NCI-H1092 treated with DMSO at 0.1 percent for 48 hours (cell line): ENCODE measurements at regions not wholly inside any gene's neighbourhood (a gene's known extent, or its start where the extent isn't known, plus 50 kb on each side); places are given as distances from the start of the nearest gene placed in this dataset.
"Not testable (repeated sequence)": the region's sequence is repeated elsewhere in the genome, so short reads cannot be mapped to it uniquely, and the experiment has no call there.

Source experiments
- DNase-seq: peaks from one replicate; lab custom pipeline; 2025; lab: John Stamatoyannopoulos, UW

DNA sequence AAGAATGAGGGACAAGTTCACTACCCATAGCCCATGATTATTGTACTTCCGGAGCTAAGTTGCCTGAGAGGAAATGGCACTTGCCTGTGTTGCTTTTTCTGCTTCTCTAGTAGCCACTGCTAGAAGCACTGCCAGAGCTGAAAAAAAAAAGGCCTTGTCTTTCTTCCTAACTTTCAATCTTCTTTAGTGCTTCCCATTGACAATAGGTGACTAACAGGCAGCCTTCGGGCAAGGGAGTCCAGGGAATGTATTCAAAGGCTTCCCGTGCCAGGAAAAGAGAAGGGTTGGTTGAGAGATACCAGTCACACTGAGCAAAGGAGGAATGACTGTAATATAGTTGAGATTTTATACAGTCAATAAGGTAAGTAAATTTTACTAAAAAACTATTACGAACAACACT is 242.0 kb downstream of the CALCRL start:
- DNase-seq: no peak

DNA sequence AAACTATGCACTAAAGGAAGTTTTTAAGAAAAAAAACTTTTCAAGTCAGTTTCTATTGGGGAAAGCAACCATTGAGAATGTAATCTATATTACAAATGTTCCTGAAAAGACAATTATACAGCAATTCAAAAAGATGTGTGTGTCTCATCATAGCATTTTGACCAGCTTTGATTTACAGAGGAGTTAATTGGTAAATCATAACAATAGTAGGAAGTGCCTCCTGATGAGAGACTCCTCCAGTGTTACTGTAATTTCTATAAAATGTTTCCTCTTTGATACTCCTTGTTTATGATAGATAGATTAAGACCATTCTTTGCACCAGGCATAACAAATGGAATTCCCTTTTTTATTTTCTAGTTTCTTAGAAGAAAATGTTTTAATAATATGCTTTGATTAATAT is 249.9 kb downstream of the CALCRL start:
- DNase-seq: no peak

DNA sequence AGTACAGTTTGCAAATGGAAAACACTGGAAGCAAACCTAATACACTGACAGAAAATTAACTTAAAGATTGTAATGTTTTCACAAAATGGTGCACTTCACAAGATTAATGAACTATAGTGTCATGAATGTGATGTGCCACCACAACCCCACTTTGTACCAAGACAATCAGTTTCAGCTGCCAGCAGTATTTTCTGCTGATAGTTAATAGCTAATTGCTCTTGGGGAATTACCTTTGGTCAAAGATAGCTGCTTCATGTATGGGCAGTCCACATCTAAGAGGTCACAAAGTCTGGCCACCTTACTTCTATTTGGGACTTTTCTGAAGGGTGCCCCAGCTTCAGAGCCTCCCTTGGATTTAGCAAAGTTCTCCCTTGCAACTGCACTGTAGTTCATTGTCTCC is 254.0 kb downstream of the CALCRL start:
- DNase-seq: no peak

DNA sequence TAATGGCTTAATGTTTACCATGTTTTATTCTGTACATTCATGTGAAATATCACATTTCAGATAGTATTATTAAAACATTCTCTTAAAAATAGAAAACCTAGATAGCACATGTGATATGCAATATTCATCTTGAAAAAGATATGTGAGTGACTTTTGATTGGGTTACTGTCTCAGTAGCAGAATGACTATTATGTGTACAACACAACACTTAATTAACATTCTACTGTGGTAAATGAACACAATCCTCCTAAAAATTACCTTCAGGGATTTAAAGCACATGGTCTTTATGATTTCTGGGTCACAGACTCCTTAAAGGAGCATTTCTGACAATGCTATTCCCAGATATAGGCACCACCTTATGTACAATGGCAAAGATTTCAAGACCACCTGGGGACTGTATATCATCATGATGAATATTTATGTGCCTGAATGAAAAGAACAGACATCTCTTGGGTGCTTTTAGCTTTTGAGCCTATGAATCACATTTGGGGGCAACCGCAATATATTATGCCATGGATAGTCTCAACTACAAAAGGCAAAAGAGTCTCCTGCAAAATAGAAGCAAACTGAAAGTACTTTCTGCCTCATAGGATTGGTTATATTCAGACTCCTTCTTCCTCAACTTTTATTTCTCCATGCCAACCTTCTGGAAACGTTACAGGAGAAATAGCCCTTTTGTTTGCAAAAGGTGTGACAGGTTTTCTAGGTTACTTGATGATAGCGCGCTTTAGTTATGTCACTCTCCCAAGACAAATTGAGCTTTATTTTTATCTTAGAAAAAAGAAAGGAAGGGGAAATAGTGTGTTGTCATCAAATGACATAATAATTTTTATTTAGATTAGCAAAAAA is 259.0 kb downstream of the CALCRL start:
- DNase-seq: no peak

DNA sequence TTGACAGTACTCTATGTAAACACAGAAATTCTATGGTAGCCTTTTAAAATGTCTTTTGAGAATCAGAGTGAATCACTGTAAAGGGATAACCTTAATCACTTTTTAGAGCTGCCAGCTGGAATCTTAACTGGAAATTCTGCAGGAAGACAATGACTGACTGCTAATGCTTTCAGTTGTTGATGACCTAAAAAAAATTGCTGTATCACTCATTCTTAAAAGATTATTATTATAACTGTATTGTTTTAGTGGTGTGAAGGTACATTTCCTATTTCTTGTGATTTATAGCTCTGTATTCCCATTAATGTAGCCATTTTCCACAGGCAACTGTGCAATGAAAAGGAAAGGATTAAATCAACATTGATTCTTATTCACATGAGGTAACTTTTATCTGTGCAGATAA is 260.5 kb downstream of the CALCRL start:
- peak; percentile 30 for DNase-seq

DNA sequence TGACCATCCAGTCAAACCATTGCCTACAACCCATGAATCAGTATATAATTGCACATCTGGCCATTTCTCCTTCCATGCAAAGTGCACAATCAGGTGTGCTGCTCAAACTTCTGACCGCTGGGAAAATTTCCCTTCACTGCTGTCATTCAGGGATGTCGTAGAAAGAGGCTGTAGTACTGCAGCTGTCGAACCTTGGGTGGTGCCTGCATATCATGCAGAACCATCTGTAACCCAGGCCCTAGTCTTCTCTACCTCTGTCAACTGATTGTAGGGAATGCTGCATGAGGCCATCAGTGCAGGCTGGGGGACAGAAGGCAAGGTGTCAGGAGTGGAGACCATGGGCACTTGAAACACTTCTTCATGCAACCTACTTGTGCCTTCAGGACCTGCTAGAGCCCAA is 267.5 kb downstream of the CALCRL start:
- no peak for DNase-seq

DNA sequence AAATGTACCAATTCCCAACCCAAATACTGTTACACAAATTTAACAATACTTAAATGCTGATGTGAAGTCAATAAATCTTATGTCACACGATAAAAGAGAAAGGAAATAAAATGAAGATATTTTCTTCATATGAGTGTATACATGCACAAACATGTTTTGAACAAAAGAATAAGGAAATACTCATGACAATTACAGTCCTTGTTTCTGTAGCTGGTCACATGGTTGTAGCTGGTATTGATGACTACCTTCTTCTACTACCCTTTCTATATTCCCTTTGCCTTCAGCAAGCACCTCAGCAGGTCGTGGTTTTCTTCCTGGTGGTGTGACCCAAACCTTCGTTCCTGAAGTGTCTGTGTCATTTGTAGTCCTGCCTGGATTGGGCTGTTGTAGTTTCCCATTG is 269.2 kb downstream of the CALCRL start:
- not testable (repeated sequence) for DNase-seq

DNA sequence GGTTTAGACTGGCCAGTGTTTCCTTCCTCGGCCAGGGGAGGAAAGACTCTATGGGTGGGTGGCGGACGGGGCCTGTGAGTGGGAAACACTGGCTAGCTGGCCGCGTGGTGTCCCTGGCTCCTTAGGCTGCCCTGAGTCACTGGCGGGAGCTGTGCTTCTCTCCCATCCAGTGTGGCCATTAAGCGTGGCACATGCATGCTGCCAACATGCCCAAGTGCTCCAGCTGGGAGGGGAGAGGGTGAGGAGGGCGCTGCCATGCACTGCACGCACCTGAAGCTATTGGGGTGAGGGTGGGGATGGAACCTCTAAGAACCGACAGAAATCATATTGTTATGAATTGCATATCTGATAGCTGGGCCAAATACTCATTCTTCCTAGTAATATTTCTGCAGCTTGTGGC is 270.8 kb downstream of the CALCRL start:
- DNase-seq: no peak

DNA sequence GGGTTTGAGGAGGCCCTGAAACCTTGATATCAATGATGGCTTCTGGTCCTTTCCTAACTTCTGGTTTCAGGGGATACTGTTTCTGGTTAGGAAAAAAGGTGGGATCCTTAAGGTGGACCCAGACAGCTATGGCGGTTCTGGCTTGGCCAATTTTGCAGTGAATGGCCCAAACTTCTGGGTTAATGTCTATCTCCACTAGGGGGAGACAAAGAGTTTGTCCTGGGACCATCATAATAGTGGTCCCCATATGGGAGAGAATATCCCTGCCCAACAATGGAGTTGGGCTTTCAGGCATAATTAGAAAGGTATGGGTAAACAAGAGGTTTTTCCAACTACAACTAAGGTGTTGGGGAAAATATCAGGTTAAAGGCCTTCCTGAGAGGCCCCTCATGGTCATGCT is 273.5 kb downstream of the CALCRL start:
- DNase-seq: no peak

DNA sequence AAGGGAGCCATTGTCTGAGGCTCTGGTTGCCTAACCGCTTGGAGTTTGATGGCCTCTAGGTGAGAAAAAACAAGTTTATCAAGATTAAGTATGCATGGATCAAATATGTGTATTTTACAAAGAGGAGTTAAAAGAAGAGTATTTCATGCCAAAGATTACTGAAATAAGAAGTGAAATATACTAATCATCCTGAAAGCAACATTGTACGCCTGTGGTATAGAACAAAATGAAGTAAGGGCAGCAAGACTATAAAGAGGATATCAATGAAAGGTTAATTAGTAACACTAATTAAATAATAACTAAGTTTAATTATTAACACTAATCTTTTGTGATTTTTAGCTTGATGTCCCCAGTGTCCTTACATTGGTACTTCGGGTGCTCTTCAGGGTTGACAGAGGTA is 276.7 kb downstream of the CALCRL start:
- no peak for DNase-seq

DNA sequence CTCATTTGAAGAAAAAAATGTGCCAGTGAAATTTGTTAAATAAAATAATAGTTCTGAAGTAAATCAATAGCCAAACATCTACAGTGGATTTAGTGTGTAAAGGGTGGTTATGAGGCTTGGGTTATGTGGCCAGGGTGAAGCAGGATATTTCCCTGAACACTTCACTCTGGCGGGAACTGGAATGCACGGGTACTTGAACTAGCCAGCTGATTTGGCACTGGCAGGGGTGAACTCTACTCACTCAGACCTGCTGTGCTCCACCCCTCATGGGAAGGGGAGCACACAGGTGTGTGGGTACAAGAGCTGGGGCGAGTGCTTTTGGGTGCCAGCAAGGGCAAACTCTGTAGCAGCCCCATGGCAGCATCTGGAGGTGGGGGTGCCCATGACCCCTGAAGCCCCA is 278.2 kb downstream of the CALCRL start:
- DNase-seq: peak; percentile 15

DNA sequence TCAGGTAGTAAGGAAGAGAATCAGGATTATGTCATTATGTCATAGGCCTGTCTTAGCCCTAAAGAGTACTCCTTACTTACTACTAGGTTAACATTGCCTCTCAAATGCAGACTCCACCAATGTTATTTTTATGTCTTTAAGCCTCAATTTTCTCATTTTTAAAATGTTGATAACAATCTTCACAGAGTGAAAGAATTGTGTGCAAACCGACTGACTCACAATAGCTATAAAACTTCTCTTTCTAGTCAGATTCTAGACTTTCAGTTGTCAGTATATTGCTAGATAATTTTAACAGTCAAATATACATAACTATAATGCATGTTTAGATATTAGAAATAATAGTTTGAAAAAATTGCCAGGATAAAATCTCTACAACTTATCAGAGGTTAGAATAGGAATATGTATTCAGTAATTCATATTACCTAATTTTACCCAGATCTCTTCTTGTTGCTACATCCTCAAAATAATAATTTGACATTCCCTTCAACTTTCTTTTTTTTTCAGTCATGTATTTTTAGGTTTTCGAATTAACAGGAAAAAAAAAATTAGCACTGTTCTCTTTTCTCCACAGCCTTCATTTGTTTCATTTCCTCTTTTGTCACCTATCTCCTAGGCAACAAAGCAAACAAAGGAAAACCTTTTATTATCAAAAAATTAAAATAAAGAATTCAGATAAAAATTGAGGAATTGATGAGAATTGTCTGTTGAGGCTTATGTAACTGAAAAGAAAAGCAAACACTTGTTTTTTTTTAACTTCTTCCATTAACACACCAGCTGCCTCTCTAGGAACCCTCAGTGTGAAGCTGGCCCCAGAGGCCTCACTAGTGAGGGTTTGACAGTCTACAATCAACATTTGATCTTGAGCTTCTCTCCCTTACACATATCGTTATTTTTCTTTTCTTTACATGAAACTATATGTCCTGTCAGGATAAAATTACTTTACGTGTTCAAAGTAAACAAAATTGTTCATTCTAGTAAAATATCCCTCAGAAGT is 279.0 kb downstream of the CALCRL start:
- no peak for DNase-seq

DNA sequence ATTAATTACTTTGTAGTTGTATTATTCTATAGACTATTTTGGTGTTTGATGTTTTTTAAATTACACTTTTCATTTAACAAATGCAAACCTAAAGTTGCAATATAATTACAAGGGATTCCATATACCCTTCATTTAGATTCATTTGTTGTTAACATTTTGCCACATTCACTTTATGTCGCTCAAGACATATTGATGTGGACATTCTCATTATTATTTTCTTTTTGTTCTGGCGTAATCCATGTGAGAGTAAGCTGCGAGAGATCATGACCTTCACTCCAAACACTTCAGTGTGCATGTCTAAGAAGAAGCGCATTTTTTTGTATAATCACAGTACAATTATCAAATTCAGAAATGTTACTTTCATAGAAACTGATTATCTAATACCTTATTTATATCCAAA is 280.6 kb downstream of the CALCRL start:
- no peak for DNase-seq

DNA sequence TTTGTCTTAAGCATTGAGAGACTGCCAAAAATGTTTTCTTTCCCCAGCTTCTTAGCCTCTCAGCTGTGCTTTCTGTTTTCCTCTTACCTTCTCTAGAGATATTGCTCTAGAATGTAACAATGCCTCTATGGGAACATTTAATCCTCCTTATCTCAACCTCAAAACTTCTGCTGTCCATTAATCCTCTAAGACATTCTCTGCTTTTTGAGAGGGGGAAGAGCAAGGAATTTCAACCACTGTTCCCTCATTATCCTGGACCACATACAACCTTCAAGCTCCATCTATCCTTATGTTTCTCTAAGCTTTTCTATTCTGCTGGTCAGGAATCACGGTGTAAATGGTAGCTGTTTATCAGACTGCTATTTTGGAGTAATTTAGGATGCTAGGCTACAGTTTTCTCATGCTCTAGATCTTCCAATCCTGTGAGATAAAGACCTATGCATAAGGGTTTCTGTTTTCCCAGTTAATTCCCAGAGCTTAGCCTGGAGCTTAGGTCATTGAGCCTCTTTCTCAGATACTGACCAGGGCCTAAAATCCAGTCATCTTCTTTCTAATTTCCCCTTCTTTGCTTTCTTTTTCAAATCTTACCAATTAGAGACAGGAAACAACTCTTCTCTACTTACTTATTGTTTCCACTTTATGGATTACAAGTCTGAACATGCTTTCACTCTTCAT is 282.0 kb downstream of the CALCRL start:
- no peak for DNase-seq

DNA sequence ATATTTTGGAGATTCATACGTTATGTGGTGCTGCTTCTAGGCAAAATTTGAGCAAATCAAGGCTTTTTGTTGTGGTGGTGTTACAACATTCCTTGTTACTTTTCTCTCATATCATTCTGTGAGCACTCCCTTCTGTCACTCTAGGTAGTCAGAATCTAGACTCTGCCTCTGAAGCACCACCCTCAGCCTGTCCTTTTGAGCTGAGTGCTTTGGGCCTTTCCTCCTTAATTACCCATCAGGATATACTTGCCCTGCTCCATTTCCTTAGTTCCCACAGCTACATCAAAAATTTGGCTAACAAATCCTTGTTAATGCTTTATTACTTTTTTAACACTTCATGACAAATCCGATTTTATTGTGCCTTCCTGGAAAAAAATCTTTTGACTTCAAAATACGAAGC is 289.6 kb downstream of the CALCRL start:
- DNase-seq: no peak

DNA sequence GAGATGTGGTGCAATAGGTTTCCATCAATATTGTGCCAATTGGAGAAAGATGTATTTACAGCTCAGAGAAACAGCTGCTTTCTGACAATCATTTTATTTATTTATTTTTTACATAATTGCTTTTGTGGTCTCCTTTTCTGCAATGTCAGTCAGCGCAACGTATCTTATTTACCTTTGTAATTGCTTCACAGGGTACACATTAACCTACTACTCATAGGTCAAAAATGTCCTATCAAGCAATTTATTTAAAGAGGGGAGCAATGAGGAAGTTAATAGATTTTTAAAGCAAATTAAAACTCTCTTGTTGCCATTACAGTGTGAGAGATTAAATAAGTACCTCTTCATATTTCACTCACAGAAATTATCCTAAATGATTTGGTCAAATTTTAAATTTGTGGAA is 291.0 kb downstream of the CALCRL start:
- no peak for DNase-seq

DNA sequence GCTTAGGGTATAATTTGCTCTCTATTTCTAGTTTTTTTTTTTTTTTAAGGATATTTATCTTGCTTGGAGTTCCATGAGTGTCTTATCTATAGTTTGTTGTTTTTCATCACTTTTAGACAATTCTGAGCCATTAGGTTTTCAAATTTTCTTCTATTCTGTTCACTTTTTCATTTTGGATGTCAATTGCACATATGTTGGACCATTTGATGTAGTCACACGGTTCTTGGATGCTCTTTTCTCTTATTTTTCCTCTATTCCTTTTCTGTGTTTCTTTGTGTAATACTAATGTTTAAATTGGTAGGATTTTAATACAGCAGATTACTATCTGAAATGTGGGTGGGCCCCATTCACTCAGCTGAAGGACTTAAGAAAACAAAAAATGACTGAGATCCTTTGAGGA is 292.6 kb downstream of the CALCRL start:
- DNase-seq: no peak

DNA sequence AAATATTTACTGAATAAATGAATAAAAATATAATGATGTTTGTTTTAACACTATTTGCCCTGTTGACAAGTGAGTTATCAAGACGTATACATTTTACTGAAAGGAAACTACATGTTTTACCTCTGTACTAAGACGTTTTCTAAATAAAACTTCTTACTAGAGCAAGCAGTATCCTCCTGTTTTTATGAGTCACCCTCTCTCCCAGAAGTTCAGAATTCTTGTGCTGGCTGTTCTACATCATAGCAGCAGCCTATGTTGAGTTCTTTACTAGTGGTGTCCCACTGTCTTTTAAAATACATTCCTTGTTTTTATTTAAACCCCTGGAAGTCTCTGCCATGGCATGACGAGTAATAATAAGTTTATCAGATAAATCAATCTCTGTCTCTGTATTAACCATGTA is 297.4 kb downstream of the CALCRL start:
- DNase-seq: no peak

DNA sequence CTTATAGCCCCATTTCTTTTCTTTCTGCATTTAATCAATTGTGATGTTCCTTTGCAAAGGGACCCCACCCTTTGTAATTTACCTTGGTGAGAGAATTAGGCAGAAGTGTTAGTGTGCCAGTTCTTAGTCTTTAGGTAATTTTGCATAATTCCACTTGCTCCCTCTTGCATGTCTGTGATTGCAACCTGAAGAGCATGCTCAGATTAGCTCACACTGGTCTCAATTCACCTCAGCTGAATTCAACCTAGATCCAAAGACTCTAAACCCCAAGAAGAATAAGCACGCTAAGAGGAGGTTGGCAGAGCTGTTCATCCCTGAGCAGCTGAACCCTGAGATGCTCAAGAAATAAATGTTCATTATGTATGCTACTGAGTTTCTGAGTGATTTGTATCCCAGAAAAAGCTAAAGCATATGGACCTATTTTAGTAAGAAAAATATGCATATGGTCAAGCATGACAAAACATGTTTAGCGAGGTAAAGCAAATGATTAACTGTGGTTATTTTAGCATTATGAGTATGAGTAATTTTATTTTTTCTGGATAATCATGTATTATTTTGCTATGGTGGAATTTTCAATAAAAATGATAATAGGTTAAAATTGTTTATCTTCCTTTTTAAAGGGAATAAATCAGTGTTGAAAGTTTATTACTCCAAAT is 299.2 kb upstream of the ZSWIM2 start:
- no peak for DNase-seq

DNA sequence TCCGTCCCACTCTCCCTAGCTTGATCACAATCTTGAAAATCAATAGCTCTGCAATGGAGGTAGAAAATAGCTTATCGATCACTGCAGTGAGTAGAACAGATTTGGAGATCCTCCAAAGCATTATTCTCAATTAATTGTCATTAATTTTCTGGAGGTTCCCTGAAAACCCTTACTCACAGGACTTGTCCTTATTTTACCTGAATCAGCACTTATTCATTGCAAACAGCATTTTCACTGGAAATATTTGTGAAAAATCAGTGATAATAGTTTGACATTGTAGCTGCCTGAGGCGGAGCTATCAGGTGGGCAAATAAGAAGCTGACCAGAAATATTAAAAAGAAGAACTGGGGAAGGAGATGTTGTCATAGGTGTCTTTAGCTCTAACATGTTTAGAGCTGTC is 294.6 kb upstream of the ZSWIM2 start:
- no peak for DNase-seq

DNA sequence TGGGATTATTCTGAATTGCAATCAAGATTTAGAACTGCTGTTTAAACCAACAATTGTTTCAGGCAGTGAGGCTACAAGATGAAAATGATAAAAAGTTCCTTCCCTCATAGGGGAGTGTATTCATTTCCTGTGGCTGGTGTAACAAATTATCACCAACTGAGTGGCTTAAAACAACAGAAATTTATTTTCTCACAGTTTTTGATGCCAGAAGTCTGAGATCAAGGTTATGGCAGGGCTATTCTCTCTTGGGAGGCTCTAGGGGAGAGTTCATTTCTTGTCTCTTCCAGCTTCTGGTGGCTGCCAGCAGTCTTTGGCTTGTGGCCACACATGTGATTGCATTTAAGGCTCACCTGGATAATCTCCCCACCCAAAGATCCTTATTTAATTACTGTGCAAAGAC is 290.5 kb upstream of the ZSWIM2 start:
- no peak for DNase-seq

DNA sequence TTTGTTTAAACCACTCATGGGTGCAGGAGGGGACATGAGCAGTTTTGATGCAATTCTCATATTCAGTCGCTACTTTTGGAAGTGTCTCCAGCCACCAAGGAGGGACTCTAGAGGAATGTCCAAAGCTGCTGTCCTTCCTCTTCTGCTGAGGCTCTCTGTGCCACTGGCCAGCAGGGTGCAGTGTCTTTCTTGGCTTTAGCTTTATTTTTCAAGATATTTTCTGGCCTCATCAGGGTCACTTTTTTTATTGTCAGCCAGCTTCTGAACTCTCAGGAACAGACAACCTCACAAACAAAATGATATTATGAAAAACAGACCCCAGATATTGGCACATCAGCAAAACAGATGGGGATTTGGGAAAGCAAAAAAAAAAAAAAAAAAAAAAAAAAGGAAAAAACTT is 289.3 kb upstream of the ZSWIM2 start:
- no peak for DNase-seq
